HepG2 (cell line): ENCODE measurements at regions not wholly inside any gene's neighbourhood (a gene's known extent, or its start where the extent isn't known, plus 50 kb on each side); places are given as distances from the start of the nearest gene placed in this dataset.
A peak's percentile ranks its signal among the peaks of the same experiment; 100 is the strongest.

ENCODE experiments used
- AGO1 ChIP-seq: fragments of 200-400 bp; formaldehyde crosslinking; IDR thresholded peaks from 2 replicates; pipeline ENCODE4 v1.6.1; 2017; ENCODE audit warnings: mild to moderate bottlenecking, low read depth, low read length, moderate library complexity; ENCODE audit not compliant: poor library complexity, severe bottlenecking
- FOXK1 ChIP-seq: sonication (generic); formaldehyde crosslinking; IDR thresholded peaks from 2 replicates; pipeline ENCODE4 v1.4.0; 2020; ENCODE audit warnings: low read depth, missing genetic modification reagents, borderline replicate concordance
- GABPA ChIP-seq, 2 experiments: IDR thresholded peaks; 2 replicates each; pipeline ENCODE4 v1.6.1; 2011 to 2016; ENCODE audit warnings: low read depth in 2 of 2, low read length in 1 of 2, missing biosample characterization in 1 of 2, missing genetic modification characterization in 1 of 2
- HOXD1 ChIP-seq: sonication (generic); formaldehyde crosslinking; IDR thresholded peaks from 2 replicates; pipeline ENCODE4 v1.5.0; 2020; ENCODE audit warnings: missing genetic modification reagents
- KLF12 ChIP-seq: sonication (generic); formaldehyde crosslinking; IDR thresholded peaks from 2 replicates; pipeline ENCODE4 v1.4.0; 2020; ENCODE audit warnings: missing genetic modification reagents, borderline replicate concordance
- NR2F1 ChIP-seq, 2 experiments: fragments of 450-650 bp in 1 of 2; formaldehyde crosslinking in 1 of 2; IDR thresholded peaks; 2 replicates each; pipeline versions ENCODE4 v1.5.0 to v1.6.1; 2016 to 2020; ENCODE audit warnings: mild to moderate bottlenecking in 1 of 2, missing compliant biosample characterization in 1 of 2, missing genetic modification reagents in 1 of 2, moderate library complexity in 1 of 2
- POLR2AphosphoS2 ChIP-seq: IDR thresholded peaks from 2 replicates; pipeline ENCODE4 v1.6.1; 2011; ENCODE audit warnings: low read depth, low read length, improper control_type of control experiment
- POLR2AphosphoS5 ChIP-seq: IDR thresholded peaks from 2 replicates; pipeline ENCODE4 v1.6.1; 2012; ENCODE audit warnings: low read depth, low read length
- POLR2G ChIP-seq: fragments of 200-400 bp; formaldehyde crosslinking; IDR thresholded peaks from 2 replicates; pipeline ENCODE4 v1.6.1; 2018; ENCODE audit warnings: mild to moderate bottlenecking, low read depth, low read length, moderate library complexity
- PPARG ChIP-seq: conservative IDR thresholded peaks from 2 replicates; pipeline ENCODE4 v1.6.1; 2016; ENCODE audit warnings: missing biosample characterization, missing genetic modification reagents
- RARA ChIP-seq: IDR thresholded peaks from 2 replicates; pipeline ENCODE4 v1.6.1; 2016; ENCODE audit warnings: missing genetic modification reagents, missing compliant biosample characterization
- RBM22 ChIP-seq: fragments of 200-400 bp; formaldehyde crosslinking; optimal IDR thresholded peaks from 2 replicates; pipeline ENCODE3; 2017; ENCODE audit warnings: mild to moderate bottlenecking, low read length, moderate library complexity
- SMAD3 ChIP-seq: sonication (generic); formaldehyde crosslinking; IDR thresholded peaks from 2 replicates; pipeline ENCODE4 v1.4.0; 2020; ENCODE audit warnings: missing genetic modification reagents
- ZNF34 ChIP-seq: sonication (generic); formaldehyde crosslinking; IDR thresholded peaks from 2 replicates; pipeline ENCODE4 v1.4.0; 2020; ENCODE audit warnings: mild to moderate bottlenecking, missing genetic modification reagents, borderline replicate concordance
- ZNF572 ChIP-seq: sonication (generic); formaldehyde crosslinking; IDR thresholded peaks from 2 replicates; pipeline ENCODE4 v1.5.1; 2020; ENCODE audit warnings: mild to moderate bottlenecking, missing genetic modification reagents
- ZNF709 ChIP-seq: sonication (generic); formaldehyde crosslinking; IDR thresholded peaks from 2 replicates; pipeline ENCODE4 v1.5.0; 2020; ENCODE audit warnings: mild to moderate bottlenecking, missing genetic modification reagents
- ZNF788 ChIP-seq: sonication (generic); formaldehyde crosslinking; IDR thresholded peaks from 2 replicates; pipeline ENCODE4 v1.5.0; 2020; ENCODE audit warnings: mild to moderate bottlenecking, missing genetic modification reagents, borderline replicate concordance
- TF ChIP-seq, protein P1 (sequence below): sonication (generic); formaldehyde crosslinking; IDR thresholded peaks from 2 replicates; pipeline ENCODE4 v1.4.0; 2020; ENCODE audit warnings: missing genetic modification reagents
- TF ChIP-seq, protein P2 (sequence below): IDR thresholded peaks from 2 replicates; pipeline ENCODE4 v1.6.1; 2016; ENCODE audit warnings: mild to moderate bottlenecking
- TF ChIP-seq, protein P3 (sequence below): sonication (generic); formaldehyde crosslinking; IDR thresholded peaks from 2 replicates; pipeline ENCODE4 v1.8.0; 2022; ENCODE audit warnings: low read depth, missing genetic modification reagents
- TF ChIP-seq, protein P4 (sequence below): sonication (generic); formaldehyde crosslinking; IDR thresholded peaks from 2 replicates; pipeline ENCODE4 v1.4.0; 2020; ENCODE audit warnings: mild to moderate bottlenecking, missing genetic modification reagents, borderline replicate concordance

DNA sequence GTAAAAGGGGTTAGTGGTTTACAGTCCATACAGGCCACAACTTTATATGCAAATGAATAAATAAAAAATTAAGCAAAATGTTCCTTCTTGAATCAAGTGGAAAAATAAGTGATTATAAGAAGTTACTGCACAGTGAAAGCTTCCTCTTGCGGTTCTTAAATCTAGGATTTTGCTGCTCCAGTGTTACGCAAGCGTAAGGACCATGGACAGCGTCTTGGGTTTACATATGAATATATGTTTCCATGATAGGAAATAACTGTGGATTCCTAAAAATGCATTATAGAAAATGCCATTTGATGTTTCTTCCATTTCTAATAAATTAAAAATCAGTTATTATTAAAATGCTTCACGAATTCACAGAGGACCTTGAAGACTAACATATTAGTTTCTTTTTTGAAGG, 176.6 kb upstream of the POU3F2 start (continued):
- TF ChIP-seq, protein P1, sequence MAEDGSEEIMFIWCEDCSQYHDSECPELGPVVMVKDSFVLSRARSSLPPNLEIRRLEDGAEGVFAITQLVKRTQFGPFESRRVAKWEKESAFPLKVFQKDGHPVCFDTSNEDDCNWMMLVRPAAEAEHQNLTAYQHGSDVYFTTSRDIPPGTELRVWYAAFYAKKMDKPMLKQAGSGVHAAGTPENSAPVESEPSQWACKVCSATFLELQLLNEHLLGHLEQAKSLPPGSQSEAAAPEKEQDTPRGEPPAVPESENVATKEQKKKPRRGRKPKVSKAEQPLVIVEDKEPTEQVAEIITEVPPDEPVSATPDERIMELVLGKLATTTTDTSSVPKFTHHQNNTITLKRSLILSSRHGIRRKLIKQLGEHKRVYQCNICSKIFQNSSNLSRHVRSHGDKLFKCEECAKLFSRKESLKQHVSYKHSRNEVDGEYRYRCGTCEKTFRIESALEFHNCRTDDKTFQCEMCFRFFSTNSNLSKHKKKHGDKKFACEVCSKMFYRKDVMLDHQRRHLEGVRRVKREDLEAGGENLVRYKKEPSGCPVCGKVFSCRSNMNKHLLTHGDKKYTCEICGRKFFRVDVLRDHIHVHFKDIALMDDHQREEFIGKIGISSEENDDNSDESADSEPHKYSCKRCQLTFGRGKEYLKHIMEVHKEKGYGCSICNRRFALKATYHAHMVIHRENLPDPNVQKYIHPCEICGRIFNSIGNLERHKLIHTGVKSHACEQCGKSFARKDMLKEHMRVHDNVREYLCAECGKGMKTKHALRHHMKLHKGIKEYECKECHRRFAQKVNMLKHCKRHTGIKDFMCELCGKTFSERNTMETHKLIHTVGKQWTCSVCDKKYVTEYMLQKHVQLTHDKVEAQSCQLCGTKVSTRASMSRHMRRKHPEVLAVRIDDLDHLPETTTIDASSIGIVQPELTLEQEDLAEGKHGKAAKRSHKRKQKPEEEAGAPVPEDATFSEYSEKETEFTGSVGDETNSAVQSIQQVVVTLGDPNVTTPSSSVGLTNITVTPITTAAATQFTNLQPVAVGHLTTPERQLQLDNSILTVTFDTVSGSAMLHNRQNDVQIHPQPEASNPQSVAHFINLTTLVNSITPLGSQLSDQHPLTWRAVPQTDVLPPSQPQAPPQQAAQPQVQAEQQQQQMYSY: no peak
- TF ChIP-seq ZNF709 (CRISPR knock-in tag) (no peak), GABPA (IDR thresholded peaks at IDR 0.05; ENCODE audit: low read depth, low read length) (no peak), GABPA (CRISPR knock-in tag; IDR thresholded peaks at IDR 0.05; ENCODE audit: low read depth) (no peak), HOXD1 (CRISPR knock-in tag) (no peak), POLR2G (no peak), POLR2AphosphoS2 (no peak), RARA (CRISPR knock-in tag) (peak; percentile 47), PPARG (CRISPR knock-in tag) (0 out of 2 replicates have a peak, but pooled peaks have one; percentile 28), ZNF34 (CRISPR knock-in tag) (no peak), POLR2AphosphoS5 (no peak), ZNF788 (CRISPR knock-in tag) (no peak), FOXK1 (CRISPR knock-in tag) (peak; percentile 15; the same call in 1 of the 2 replicates), RBM22 (no peak), NR2F1 (CRISPR knock-in tag; IDR thresholded peaks at IDR 0.05) (no peak), SMAD3 (0 out of 2 replicates have a peak, but pooled peaks have one; percentile 33), KLF12 (no peak), ZNF572 (CRISPR knock-in tag) (no peak), AGO1 (no peak)
- TF ChIP-seq, protein P2, sequence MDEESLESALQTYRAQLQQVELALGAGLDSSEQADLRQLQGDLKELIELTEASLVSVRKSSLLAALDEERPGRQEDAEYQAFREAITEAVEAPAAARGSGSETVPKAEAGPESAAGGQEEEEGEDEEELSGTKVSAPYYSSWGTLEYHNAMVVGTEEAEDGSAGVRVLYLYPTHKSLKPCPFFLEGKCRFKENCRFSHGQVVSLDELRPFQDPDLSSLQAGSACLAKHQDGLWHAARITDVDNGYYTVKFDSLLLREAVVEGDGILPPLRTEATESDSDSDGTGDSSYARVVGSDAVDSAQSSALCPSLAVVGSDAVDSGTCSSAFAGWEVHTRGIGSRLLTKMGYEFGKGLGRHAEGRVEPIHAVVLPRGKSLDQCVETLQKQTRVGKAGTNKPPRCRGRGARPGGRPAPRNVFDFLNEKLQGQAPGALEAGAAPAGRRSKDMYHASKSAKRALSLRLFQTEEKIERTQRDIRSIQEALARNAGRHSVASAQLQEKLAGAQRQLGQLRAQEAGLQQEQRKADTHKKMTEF (CRISPR knock-in tag): 0 out of 2 replicates have a peak, but pooled peaks have one; percentile 40
- TF ChIP-seq, protein P3, sequence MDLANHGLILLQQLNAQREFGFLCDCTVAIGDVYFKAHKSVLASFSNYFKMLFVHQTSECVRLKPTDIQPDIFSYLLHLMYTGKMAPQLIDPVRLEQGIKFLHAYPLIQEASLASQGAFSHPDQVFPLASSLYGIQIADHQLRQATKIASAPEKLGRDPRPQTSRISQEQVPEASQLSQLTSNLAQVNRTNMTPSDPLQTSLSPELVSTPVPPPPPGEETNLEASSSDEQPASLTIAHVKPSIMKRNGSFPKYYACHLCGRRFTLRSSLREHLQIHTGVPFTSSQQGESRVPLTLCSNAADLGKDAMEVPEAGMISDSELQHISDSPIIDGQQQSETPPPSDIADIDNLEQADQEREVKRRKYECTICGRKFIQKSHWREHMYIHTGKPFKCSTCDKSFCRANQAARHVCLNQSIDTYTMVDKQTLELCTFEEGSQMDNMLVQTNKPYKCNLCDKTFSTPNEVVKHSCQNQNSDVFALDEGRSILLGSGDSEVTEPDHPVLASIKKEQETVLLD (CRISPR knock-in tag): no peak
- TF ChIP-seq, protein P4, sequence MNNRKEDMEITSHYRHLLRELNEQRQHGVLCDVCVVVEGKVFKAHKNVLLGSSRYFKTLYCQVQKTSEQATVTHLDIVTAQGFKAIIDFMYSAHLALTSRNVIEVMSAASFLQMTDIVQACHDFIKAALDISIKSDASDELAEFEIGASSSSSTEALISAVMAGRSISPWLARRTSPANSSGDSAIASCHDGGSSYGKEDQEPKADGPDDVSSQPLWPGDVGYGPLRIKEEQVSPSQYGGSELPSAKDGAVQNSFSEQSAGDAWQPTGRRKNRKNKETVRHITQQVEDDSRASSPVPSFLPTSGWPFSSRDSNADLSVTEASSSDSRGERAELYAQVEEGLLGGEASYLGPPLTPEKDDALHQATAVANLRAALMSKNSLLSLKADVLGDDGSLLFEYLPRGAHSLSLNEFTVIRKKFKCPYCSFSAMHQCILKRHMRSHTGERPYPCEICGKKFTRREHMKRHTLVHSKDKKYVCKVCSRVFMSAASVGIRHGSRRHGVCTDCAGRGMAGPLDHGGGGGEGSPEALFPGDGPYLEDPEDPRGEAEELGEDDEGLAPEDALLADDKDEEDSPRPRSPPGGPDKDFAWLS: no peak
